HepG2 (cell line): ENCODE measurements at regions not wholly inside any gene's neighbourhood (a gene's known extent, or its start where the extent isn't known, plus 50 kb on each side); places are given as distances from the start of the nearest gene placed in this dataset.

ENCODE experiments used
- BCLAF1 ChIP-seq: fragments of 450-650 bp; IDR thresholded peaks from 2 replicates; pipeline ENCODE4 v1.6.1; 2017; ENCODE audit warnings: mild to moderate bottlenecking
- BRCA1 ChIP-seq: sonication (generic); formaldehyde crosslinking; IDR thresholded peaks from 2 replicates; pipeline ENCODE4 v1.4.0; 2020; ENCODE audit warnings: missing genetic modification reagents
- HINFP ChIP-seq: sonication (generic); formaldehyde crosslinking; IDR thresholded peaks from 2 replicates; pipeline ENCODE4 v1.4.0; 2020; ENCODE audit warnings: low read depth, mild to moderate bottlenecking, missing genetic modification reagents
- HIVEP1 ChIP-seq: sonication (generic); formaldehyde crosslinking; IDR thresholded peaks from 2 replicates; pipeline ENCODE4 v1.4.0; 2020; ENCODE audit warnings: mild to moderate bottlenecking, missing genetic modification reagents
- IRF9 ChIP-seq: sonication (generic); formaldehyde crosslinking; IDR thresholded peaks from 2 replicates; pipeline ENCODE4 v1.8.0; 2022; ENCODE audit warnings: missing genetic modification reagents, mild to moderate bottlenecking, borderline replicate concordance
- KIAA2018 ChIP-seq: sonication (generic); formaldehyde crosslinking; IDR thresholded peaks from 2 replicates; pipeline ENCODE4 v1.5.0; 2020; ENCODE audit warnings: mild to moderate bottlenecking, missing genetic modification reagents, borderline replicate concordance
- MAZ ChIP-seq, 2 experiments: sonication (generic) in 1 of 2; formaldehyde crosslinking in 1 of 2; IDR thresholded peaks; 2 replicates each; pipeline versions ENCODE4 v1.5.0 to v1.6.1; 2012 to 2020; ENCODE audit warnings: low read depth in 2 of 2, mild to moderate bottlenecking in 2 of 2, borderline replicate concordance in 1 of 2, improper control_type of control experiment in 1 of 2, low read length in 1 of 2, missing genetic modification reagents in 1 of 2, moderate library complexity in 1 of 2
- NFATC3 ChIP-seq: sonication (generic); formaldehyde crosslinking; IDR thresholded peaks from 2 replicates; pipeline ENCODE4 v1.5.1; 2020; ENCODE audit warnings: mild to moderate bottlenecking, missing genetic modification reagents
- RAD21 ChIP-seq: fragments of 450-650 bp; formaldehyde crosslinking; IDR thresholded peaks from 2 replicates; pipeline ENCODE4 v1.5.0; 2020; ENCODE audit warnings: mild to moderate bottlenecking
- TCF7 ChIP-seq: sonication (generic); IDR thresholded peaks from 2 replicates; pipeline ENCODE4 v1.6.1; 2016; ENCODE audit warnings: antibody characterized with exemption, low read depth
- ZNF136 ChIP-seq: sonication (generic); formaldehyde crosslinking; IDR thresholded peaks from 2 replicates; pipeline ENCODE4 v1.8.1; 2022; ENCODE audit warnings: low read depth, mild to moderate bottlenecking, moderate library complexity, missing genetic modification reagents
- ZNF280D ChIP-seq: sonication (generic); formaldehyde crosslinking; IDR thresholded peaks from 2 replicates; pipeline ENCODE4 v1.5.1; 2020; ENCODE audit warnings: mild to moderate bottlenecking, missing genetic modification reagents

GRCh38 chr11:25293166-25293565 is 796.3 kb downstream of the LUZP2 start (continued):
- TF ChIP-seq HINFP (CRISPR knock-in tag) (no peak), ZNF136 (CRISPR knock-in tag) (no peak), NFATC3 (CRISPR knock-in tag) (no peak), MAZ (IDR thresholded peaks at IDR 0.05; ENCODE audit: borderline replicate concordance, low read depth, low read length) (no peak), MAZ (CRISPR knock-in tag; IDR thresholded peaks at IDR 0.05; ENCODE audit: low read depth) (no peak), RAD21 (CRISPR knock-in tag) (no peak), TCF7 (no peak), ZNF280D (CRISPR knock-in tag) (no peak), BRCA1 (no peak), BCLAF1 (no peak), KIAA2018 (CRISPR knock-in tag) (no peak), HIVEP1 (CRISPR knock-in tag) (no peak), IRF9 (CRISPR knock-in tag) (no peak)
